ENCODE measurements at regions not wholly inside any gene's neighbourhood (a gene's known extent, or its start where the extent isn't known, plus 50 kb on each side); places are given as distances from the start of the nearest gene placed in this dataset.
A peak's percentile ranks its signal among the peaks of the same experiment; 100 is the strongest.

DNA sequence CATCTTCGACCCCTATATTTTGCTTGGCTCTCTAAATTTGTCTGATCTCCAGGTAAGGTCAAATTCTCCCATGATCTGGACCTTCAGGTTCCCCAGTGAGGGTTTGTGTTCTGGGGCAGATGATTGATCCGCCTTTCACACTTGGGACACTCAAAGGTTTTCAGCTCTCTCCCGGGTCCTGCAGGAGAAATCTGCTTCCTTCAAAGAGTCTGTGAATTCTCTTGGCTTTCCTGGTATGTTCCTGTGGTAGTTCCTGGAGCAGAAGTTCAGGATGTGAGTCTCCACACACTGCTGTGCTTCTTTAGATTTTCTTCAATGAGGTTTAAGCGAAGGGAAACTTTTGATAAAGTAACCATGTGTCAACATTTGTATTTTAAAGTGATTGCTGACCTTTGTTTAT, 318.0 kb downstream of the TAF11L14 start:
- dilution Hi-C loops (cut with MboI; ENCODE audit: extremely low pct_ligation_motif_present, low sequenced_read_pairs): no loop called here
- peaks cover 15% of the 10 kb centered on the region for H3K4me1 ChIP-seq (ENCODE audit: control insufficient read depth, extremely low read depth, insufficient read depth, low read length)
- no peaks in the 10 kb centered on the region for H3K79me2 ChIP-seq (ENCODE audit: control insufficient read depth, insufficient read depth, low read length)
- H3K27me3 ChIP-seq (ENCODE audit: control insufficient read depth, extremely low read depth, insufficient read depth, low read length): no peaks in the 10 kb centered on the region
- H3K9me3 ChIP-seq (ENCODE audit: control insufficient read depth, low read depth, low read length): no peaks in the 10 kb centered on the region
- H3K9me1 ChIP-seq (ENCODE audit: control insufficient read depth, extremely low read depth, insufficient read depth, low read length): no peaks in the 10 kb centered on the region
- H3K9ac ChIP-seq (ENCODE audit: control insufficient read depth, extremely low read depth, insufficient read depth, low read length): no peak overlapping the region
- no peak for DNase-seq (ENCODE audit: low read depth, low spot score)
- no peaks in the 10 kb centered on the region for H3K36me3 ChIP-seq (ENCODE audit: control insufficient read depth in 2 of 2, extremely low read depth in 1 of 2, insufficient read depth in 2 of 2, low read length in 2 of 2)
- H3K27ac ChIP-seq (ENCODE audit: control insufficient read depth, insufficient read depth, low read length): peak overlapping the region; percentile 77
- no peaks in the 10 kb centered on the region for H4K20me1 ChIP-seq (ENCODE audit: control insufficient read depth, extremely low read depth, insufficient read depth, low read length)
- H3K4me3 ChIP-seq (ENCODE audit: control insufficient read depth in 2 of 3, extremely low read depth in 1 of 3, insufficient read depth in 2 of 3, low read depth in 1 of 3, low read length in 3 of 3): no peak overlapping the region
- TF ChIP-seq, protein P1, sequence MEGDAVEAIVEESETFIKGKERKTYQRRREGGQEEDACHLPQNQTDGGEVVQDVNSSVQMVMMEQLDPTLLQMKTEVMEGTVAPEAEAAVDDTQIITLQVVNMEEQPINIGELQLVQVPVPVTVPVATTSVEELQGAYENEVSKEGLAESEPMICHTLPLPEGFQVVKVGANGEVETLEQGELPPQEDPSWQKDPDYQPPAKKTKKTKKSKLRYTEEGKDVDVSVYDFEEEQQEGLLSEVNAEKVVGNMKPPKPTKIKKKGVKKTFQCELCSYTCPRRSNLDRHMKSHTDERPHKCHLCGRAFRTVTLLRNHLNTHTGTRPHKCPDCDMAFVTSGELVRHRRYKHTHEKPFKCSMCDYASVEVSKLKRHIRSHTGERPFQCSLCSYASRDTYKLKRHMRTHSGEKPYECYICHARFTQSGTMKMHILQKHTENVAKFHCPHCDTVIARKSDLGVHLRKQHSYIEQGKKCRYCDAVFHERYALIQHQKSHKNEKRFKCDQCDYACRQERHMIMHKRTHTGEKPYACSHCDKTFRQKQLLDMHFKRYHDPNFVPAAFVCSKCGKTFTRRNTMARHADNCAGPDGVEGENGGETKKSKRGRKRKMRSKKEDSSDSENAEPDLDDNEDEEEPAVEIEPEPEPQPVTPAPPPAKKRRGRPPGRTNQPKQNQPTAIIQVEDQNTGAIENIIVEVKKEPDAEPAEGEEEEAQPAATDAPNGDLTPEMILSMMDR (optimal IDR thresholded peaks at IDR 0.05 in 1 of 3, IDR thresholded peaks at IDR 0.05 in 1 of 3, conservative IDR thresholded peaks at IDR 0.05 in 1 of 3; ENCODE audit: extremely low read depth in 1 of 3, insufficient read depth in 2 of 3, low read length in 3 of 3): no peak
- TF ChIP-seq EZH2 (IDR thresholded peaks at IDR 0.05; ENCODE audit: low read length): no peak
- FAIRE-seq: no peak
- peak overlapping the region; percentile 93 for H2AFZ ChIP-seq (ENCODE audit: control insufficient read depth, low read length)
- peak overlapping the region; percentile 81 for H3K4me2 ChIP-seq (ENCODE audit: control insufficient read depth, extremely low read depth, insufficient read depth, low read depth, low read length)

DNA sequence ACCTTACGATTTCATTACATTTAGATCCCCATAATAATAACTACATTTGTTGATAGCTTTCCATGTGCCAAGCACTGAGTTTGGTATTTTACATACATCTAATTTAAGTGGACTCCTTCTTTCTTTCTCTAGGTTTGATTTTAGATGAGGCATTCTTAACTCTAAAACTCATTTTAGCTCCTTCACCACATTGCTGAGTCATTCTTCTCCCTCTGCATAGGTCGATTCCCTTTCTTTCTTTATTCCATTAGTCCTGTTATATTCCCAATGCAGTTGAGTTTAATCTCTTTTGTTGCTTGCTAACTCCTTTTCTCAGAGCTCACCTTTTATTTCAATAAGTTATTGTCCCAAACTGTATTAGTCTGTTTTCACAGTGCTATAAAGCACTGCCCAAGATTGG, 329.8 kb downstream of the TAF11L14 start:
- no peak overlapping the region for H3K4me2 ChIP-seq (ENCODE audit: control insufficient read depth, extremely low read depth, insufficient read depth, low read depth, low read length)
- no peaks in the 10 kb centered on the region for H3K4me1 ChIP-seq (ENCODE audit: control insufficient read depth, extremely low read depth, insufficient read depth, low read length)
- H3K27me3 ChIP-seq (ENCODE audit: control insufficient read depth, extremely low read depth, insufficient read depth, low read length): no peaks in the 10 kb centered on the region
- H3K27ac ChIP-seq (ENCODE audit: control insufficient read depth, insufficient read depth, low read length): no peak overlapping the region
- TF ChIP-seq EZH2 (IDR thresholded peaks at IDR 0.05; ENCODE audit: low read length): no peak
- TF ChIP-seq, protein P1 (optimal IDR thresholded peaks at IDR 0.05 in 1 of 3, IDR thresholded peaks at IDR 0.05 in 1 of 3, conservative IDR thresholded peaks at IDR 0.05 in 1 of 3; ENCODE audit: extremely low read depth in 1 of 3, insufficient read depth in 2 of 3, low read length in 3 of 3): no peak
- H3K9me1 ChIP-seq (ENCODE audit: control insufficient read depth, extremely low read depth, insufficient read depth, low read length): no peaks in the 10 kb centered on the region
- dilution Hi-C loops (cut with MboI; ENCODE audit: extremely low pct_ligation_motif_present, low sequenced_read_pairs): no loop called here
- DNase-seq (ENCODE audit: low read depth, low spot score): no peak
- no peak overlapping the region for H3K4me3 ChIP-seq (ENCODE audit: control insufficient read depth in 2 of 3, extremely low read depth in 1 of 3, insufficient read depth in 2 of 3, low read depth in 1 of 3, low read length in 3 of 3)
- no peak overlapping the region for H3K9ac ChIP-seq (ENCODE audit: control insufficient read depth, extremely low read depth, insufficient read depth, low read length)
- no peak overlapping the region for H2AFZ ChIP-seq (ENCODE audit: control insufficient read depth, low read length)
- no peaks in the 10 kb centered on the region for H4K20me1 ChIP-seq (ENCODE audit: control insufficient read depth, extremely low read depth, insufficient read depth, low read length)
- H3K79me2 ChIP-seq (ENCODE audit: control insufficient read depth, insufficient read depth, low read length): no peaks in the 10 kb centered on the region
- H3K36me3 ChIP-seq (ENCODE audit: control insufficient read depth in 2 of 2, extremely low read depth in 1 of 2, insufficient read depth in 2 of 2, low read length in 2 of 2): no peaks in the 10 kb centered on the region
- FAIRE-seq: no peak
- H3K9me3 ChIP-seq (ENCODE audit: control insufficient read depth, low read depth, low read length): no peaks in the 10 kb centered on the region
